ENCODE measurements at regions not wholly inside any gene's neighbourhood (a gene's known extent, or its start where the extent isn't known, plus 50 kb on each side); places are given as distances from the start of the nearest gene placed in this dataset.

GRCh38 chr5:105638437-105638836 lies 2032.3 kb downstream of the EFNA5 start:
- Histone ChIP-seq H3K4me1 (ENCODE audit: control insufficient read depth in 1 of 2, insufficient read depth in 1 of 2, low read depth in 1 of 2, low read length in 1 of 2) (no peaks in the 10 kb centered on the region), H3K4me3 (ENCODE audit: low read depth in 1 of 2, low read length in 1 of 2) (no peak overlapping the region), H3K27me3 (no peaks in the 10 kb centered on the region), H3K36me3 (no peaks in the 10 kb centered on the region), H3K9me3 (no peaks in the 10 kb centered on the region), H3K27ac (no peak overlapping the region)
- no peak for TF ChIP-seq CTCF (IDR thresholded peaks at IDR 0.05)

GRCh38 chr5:105632043-105632442 lies 2038.7 kb downstream of the EFNA5 start:
- no peak overlapping the region for H3K27ac ChIP-seq
- H3K36me3 ChIP-seq = no peaks in the 10 kb centered on the region
- H3K4me1 ChIP-seq (ENCODE audit: control insufficient read depth in 1 of 2, insufficient read depth in 1 of 2, low read depth in 1 of 2, low read length in 1 of 2) = no peaks in the 10 kb centered on the region
- H3K9me3 ChIP-seq = no peaks in the 10 kb centered on the region
- no peaks in the 10 kb centered on the region for H3K27me3 ChIP-seq
- H3K4me3 ChIP-seq (ENCODE audit: low read depth in 1 of 2, low read length in 1 of 2) = no peak overlapping the region
- no peak for TF ChIP-seq CTCF (IDR thresholded peaks at IDR 0.05)

GRCh38 chr5:105630803-105631202 lies 2039.9 kb downstream of the EFNA5 start:
- no peaks in the 10 kb centered on the region for H3K36me3 ChIP-seq
- no peaks in the 10 kb centered on the region for H3K4me1 ChIP-seq (ENCODE audit: control insufficient read depth in 1 of 2, insufficient read depth in 1 of 2, low read depth in 1 of 2, low read length in 1 of 2)
- H3K27me3 ChIP-seq = no peaks in the 10 kb centered on the region
- no peaks in the 10 kb centered on the region for H3K9me3 ChIP-seq
- no peak overlapping the region for H3K4me3 ChIP-seq (ENCODE audit: low read depth in 1 of 2, low read length in 1 of 2)
- no peak for TF ChIP-seq CTCF (IDR thresholded peaks at IDR 0.05)
- H3K27ac ChIP-seq = no peak overlapping the region

GRCh38 chr5:105619725-105620124 lies 2051.0 kb downstream of the EFNA5 start:
- Histone ChIP-seq H3K9me3 (no peaks in the 10 kb centered on the region), H3K36me3 (no peaks in the 10 kb centered on the region), H3K4me1 (ENCODE audit: control insufficient read depth in 1 of 2, insufficient read depth in 1 of 2, low read depth in 1 of 2, low read length in 1 of 2) (no peaks in the 10 kb centered on the region), H3K27ac (no peak overlapping the region), H3K4me3 (ENCODE audit: low read depth in 1 of 2, low read length in 1 of 2) (no peak overlapping the region), H3K27me3 (no peaks in the 10 kb centered on the region)
- TF ChIP-seq CTCF (IDR thresholded peaks at IDR 0.05) = no peak

GRCh38 chr5:105617436-105618215 lies 2053.1 kb downstream of the EFNA5 start:
- no peak overlapping the region for H3K27ac ChIP-seq

More at GRCh38 chr5:105617436-105618215, 2053.1 kb downstream of the EFNA5 start:
- H3K4me3 ChIP-seq (ENCODE audit: low read depth in 1 of 2, low read length in 1 of 2) = no peak overlapping the region
- no peaks in the 10 kb centered on the region for H3K9me3 ChIP-seq
- H3K27me3 ChIP-seq = no peaks in the 10 kb centered on the region
- H3K4me1 ChIP-seq (ENCODE audit: control insufficient read depth in 1 of 2, insufficient read depth in 1 of 2, low read depth in 1 of 2, low read length in 1 of 2) = no peaks in the 10 kb centered on the region
- no peaks in the 10 kb centered on the region for H3K36me3 ChIP-seq
- no peak for TF ChIP-seq CTCF (IDR thresholded peaks at IDR 0.05)

Measured in neutrophil (primary cell).